ENCODE measurements at regions not wholly inside any gene's neighbourhood (a gene's known extent, or its start where the extent isn't known, plus 50 kb on each side); places are given as distances from the start of the nearest gene placed in this dataset.
"Not testable (repeated sequence)": the region's sequence is repeated elsewhere in the genome, so short reads cannot be mapped to it uniquely, and the experiment has no call there.

DNA sequence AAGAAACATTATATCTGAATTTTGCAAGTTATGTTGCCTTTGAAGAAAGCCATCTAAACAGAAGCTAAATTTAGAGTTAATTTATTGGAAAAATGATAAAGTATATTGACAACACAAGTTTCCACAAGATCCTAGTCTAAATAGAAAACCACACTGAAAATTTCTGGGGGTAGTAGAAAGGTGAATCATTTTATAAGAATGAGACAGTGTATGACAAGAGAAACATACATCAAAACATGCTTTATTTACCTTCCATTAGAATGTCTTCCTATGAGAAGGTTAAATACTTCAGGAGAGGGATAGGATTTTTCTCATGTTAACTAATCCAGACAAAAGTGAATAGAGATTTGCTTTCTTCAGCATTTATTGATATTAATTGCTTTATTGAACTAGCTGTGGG is 1389.8 kb upstream of the ZEB2 start:
- CTCF ChIA-PET, result interaction anchor here (1.2 to 2.5 kb wide), 3 partner anchors 9 to 13 kb away, joined by 4 to 8 read pairs (median 7); no protein-coding TSS in a partner anchor
- POLR2A ChIA-PET, result no interaction called here
- no peak for TF ChIP-seq CTCF (IDR thresholded peaks at IDR 0.05; ENCODE audit: control extremely low read depth, extremely low read depth, low read depth, missing control alignments)
- no peak for DNase-seq (ENCODE audit: extremely low spot score)

GRCh38 chr2:145909175-145909755 is 1389.3 kb upstream of the ZEB2 start:
- TF ChIP-seq CTCF (IDR thresholded peaks at IDR 0.05; ENCODE audit: control extremely low read depth, extremely low read depth, low read depth, missing control alignments), result no peak
- ChIA-PET CTCF (interaction anchor here (2.5 kb wide), 1 partner anchor 9 kb away, joined by 8 read pairs; no protein-coding TSS in a partner anchor), POLR2A (no interaction called here)
- no peak for DNase-seq (ENCODE audit: extremely low spot score)

DNA sequence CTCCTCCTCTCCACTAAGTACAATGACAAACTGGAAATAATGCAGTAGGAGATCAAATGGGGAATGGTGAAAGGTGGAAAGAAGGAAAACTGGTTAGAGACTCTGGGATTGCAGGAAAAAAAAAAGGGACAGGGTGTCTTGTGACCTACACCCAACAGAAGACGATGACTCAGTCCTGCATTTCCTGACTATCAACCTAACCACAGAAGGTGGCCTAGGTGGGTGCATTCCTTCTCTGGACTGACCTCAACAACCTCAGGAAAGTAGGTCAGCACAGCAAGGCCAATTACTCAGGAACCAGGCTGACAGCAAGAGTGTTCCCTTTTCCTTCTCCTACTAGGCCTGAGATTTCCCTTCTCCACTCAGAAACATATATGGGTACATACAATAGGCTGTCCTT is 1386.4 kb upstream of the ZEB2 start:
- CTCF ChIA-PET, result no interaction called here
- no peak for DNase-seq (ENCODE audit: extremely low spot score)
- TF ChIP-seq CTCF (IDR thresholded peaks at IDR 0.05; ENCODE audit: control extremely low read depth, extremely low read depth, low read depth, missing control alignments), result no peak
- POLR2A ChIA-PET, result no interaction called here

GRCh38 chr2:145905371-145905770 is 1385.5 kb upstream of the ZEB2 start:
- ChIA-PET CTCF (no interaction called here), POLR2A (no interaction called here)
- DNase-seq (ENCODE audit: extremely low spot score), result no peak
- TF ChIP-seq CTCF (IDR thresholded peaks at IDR 0.05; ENCODE audit: control extremely low read depth, extremely low read depth, low read depth, missing control alignments), result no peak

GRCh38 chr2:145897151-145897550 is 1377.2 kb upstream of the ZEB2 start:
- DNase-seq (ENCODE audit: extremely low spot score), result no peak
- CTCF ChIA-PET, result no interaction called here
- TF ChIP-seq CTCF (IDR thresholded peaks at IDR 0.05; ENCODE audit: control extremely low read depth, extremely low read depth, low read depth, missing control alignments), result no peak
- POLR2A ChIA-PET, result no interaction called here

GRCh38 chr2:145887915-145888314 is 1368.0 kb upstream of the ZEB2 start:
- POLR2A ChIA-PET, result no interaction called here
- CTCF ChIA-PET, result no interaction called here
- TF ChIP-seq CTCF (IDR thresholded peaks at IDR 0.05; ENCODE audit: control extremely low read depth, extremely low read depth, low read depth, missing control alignments), result no peak
- DNase-seq (ENCODE audit: extremely low spot score), result no peak

GRCh38 chr2:145880997-145881396 is 1361.1 kb upstream of the ZEB2 start:
- CTCF ChIA-PET; DNase-seq (ENCODE audit: extremely low spot score); POLR2A ChIA-PET: not testable (repeated sequence)
